Tibial nerve (tissue), 4 donors: ENCODE measurements at regions not wholly inside any gene's neighbourhood (a gene's known extent, or its start where the extent isn't known, plus 50 kb on each side); places are given as distances from the start of the nearest gene placed in this dataset.

Source experiments
- CTCF ChIP-seq, 5 experiments: fragments of 200-600 bp in 3 of 5; fragments of 450-650 bp in 2 of 5; sonication (generic) in 3 of 5; IDR thresholded peaks; one replicate each; pipeline ENCODE4 v1.5.1; 2016 to 2019; ENCODE audit warnings: antibody characterized with exemption in 5 of 5, mild to moderate bottlenecking in 3 of 5, moderate library complexity in 2 of 5
- EP300 ChIP-seq, 2 donors: sonication (generic); formaldehyde crosslinking; IDR thresholded peaks; one replicate each; pipeline ENCODE4 v1.6.1; 2017; ENCODE audit warnings: antibody characterized with exemption in 2 of 2, mild to moderate bottlenecking in 1 of 2
- POLR2A ChIP-seq, 2 donors: fragments of 450-650 bp; IDR thresholded peaks; one replicate each; pipeline ENCODE4 v1.6.1; 2017; ENCODE audit warnings: antibody characterized with exemption in 2 of 2, mild to moderate bottlenecking in 2 of 2, moderate library complexity in 2 of 2

GRCh38 chr2:51158251-51158650 is 126.3 kb upstream of the NRXN1 start:
- TF ChIP-seq CTCF (IDR thresholded peaks at IDR 0.05) = no peak
- no peak for TF ChIP-seq POLR2A (IDR thresholded peaks at IDR 0.05)
- TF ChIP-seq EP300 (IDR thresholded peaks at IDR 0.05) = no peak
